HG03442 (cell line): ENCODE measurements at regions not wholly inside any gene's neighbourhood (a gene's known extent, or its start where the extent isn't known, plus 50 kb on each side); places are given as distances from the start of the nearest gene placed in this dataset.
A peak's percentile ranks its signal among the peaks of the same experiment; 100 is the strongest.
"Not testable (repeated sequence)": the region's sequence is repeated elsewhere in the genome, so short reads cannot be mapped to it uniquely, and the experiment has no call there.

Experiments
- ATAC-seq: cut with Tn5 transposase; IDR thresholded peaks from one replicate; pipeline ENCODE4 v1.9.1; 2021; ENCODE audit warnings: mild to moderate bottlenecking, moderate library complexity; ENCODE audit not compliant: unreplicated experiment

- no peak for ATAC-seq
Measured at GRCh38 chr20:22838001-22838400, 197.1 kb upstream of the SSTR4 start.

- no peak for ATAC-seq
Measured at GRCh38 chr20:22841846-22842245, 193.3 kb upstream of the SSTR4 start.

GRCh38 chr20:22842793-22843192 is 192.3 kb upstream of the SSTR4 start:
- ATAC-seq, result no peak

- ATAC-seq, result no peak
Measured at GRCh38 chr20:22844959-22845358, 190.2 kb upstream of the SSTR4 start.

- no peak for ATAC-seq
Measured at GRCh38 chr20:22846863-22847262, 188.2 kb upstream of the SSTR4 start.

- ATAC-seq, result no peak
Measured at GRCh38 chr20:22848364-22848763, 186.7 kb upstream of the SSTR4 start.

- not testable (repeated sequence) for ATAC-seq
Measured at GRCh38 chr20:22851679-22852346, 183.3 kb upstream of the SSTR4 start.

- no peak for ATAC-seq
Measured at GRCh38 chr20:22861231-22861980, 173.7 kb upstream of the SSTR4 start.

- no peak for ATAC-seq
Measured at GRCh38 chr20:22861990-22862389, 173.1 kb upstream of the SSTR4 start.

- ATAC-seq, result no peak
Measured at GRCh38 chr20:22862671-22863230, 172.4 kb upstream of the SSTR4 start.

- ATAC-seq, result no peak
Measured at GRCh38 chr20:22863826-22864225, 171.3 kb upstream of the SSTR4 start.

GRCh38 chr20:22866812-22867341 is 168.2 kb upstream of the SSTR4 start:
- no peak for ATAC-seq

GRCh38 chr20:22878166-22878565 is 156.9 kb upstream of the SSTR4 start:
- ATAC-seq, result no peak

- no peak for ATAC-seq
Measured at GRCh38 chr20:22880277-22880676, 154.8 kb upstream of the SSTR4 start.

- no peak for ATAC-seq
Measured at GRCh38 chr20:22887796-22888195, 147.3 kb upstream of the SSTR4 start.

GRCh38 chr20:22890594-22891300 is 144.4 kb upstream of the SSTR4 start:
- no peak for ATAC-seq

- no peak for ATAC-seq
Measured at GRCh38 chr20:22901164-22901563, 133.9 kb upstream of the SSTR4 start.

- ATAC-seq, result no peak
Measured at GRCh38 chr20:22901921-22902320, 133.2 kb upstream of the SSTR4 start.

- no peak for ATAC-seq
Measured at GRCh38 chr20:22904386-22904785, 130.7 kb upstream of the SSTR4 start.

GRCh38 chr20:22904905-22905304 is 130.2 kb upstream of the SSTR4 start:
- no peak for ATAC-seq

GRCh38 chr20:22905658-22906057 is 129.5 kb upstream of the SSTR4 start:
- peak; percentile 88 for ATAC-seq
